Keratinocyte (primary cell): ENCODE measurements at regions not wholly inside any gene's neighbourhood (a gene's known extent, or its start where the extent isn't known, plus 50 kb on each side); places are given as distances from the start of the nearest gene placed in this dataset.

Experiments
- CTCF ChIP-seq, 3 experiments: IDR thresholded peaks in 1 of 3; conservative IDR thresholded peaks in 1 of 3; optimal IDR thresholded peaks in 1 of 3; 2 replicates in 2 of 3; 3 replicates in 1 of 3; pipeline versions ENCODE3 to v1.5.1; 2011; ENCODE audit warnings: low read length in 3 of 3, mild to moderate bottlenecking in 3 of 3, moderate library complexity in 2 of 3, control low read depth in 1 of 3, inconsistent platforms in 1 of 3; ENCODE audit not compliant: insufficient read depth in 2 of 3; ENCODE audit errors: extremely low read depth in 1 of 3
- EZH2 ChIP-seq: IDR thresholded peaks from one replicate; pipeline ENCODE4 v1.6.1; 2012; ENCODE audit warnings: inconsistent platforms, mild to moderate bottlenecking, low read length, moderate library complexity

GRCh38 chr2:66228128-66228547 lies 206.8 kb upstream of the MEIS1 start:
- TF ChIP-seq EZH2 (no peak), CTCF (optimal IDR thresholded peaks at IDR 0.05 in 1 of 3, IDR thresholded peaks at IDR 0.05 in 1 of 3, conservative IDR thresholded peaks at IDR 0.05 in 1 of 3; ENCODE audit: extremely low read depth in 1 of 3, insufficient read depth in 2 of 3, low read length in 3 of 3) (no peak)
